Activated naive CD8-positive, alpha-beta T cell treated with anti-CD3 and anti-CD28 coated beads, Interleukin-2, amount 50 U/mL, for 24 hours (primary cell): ENCODE measurements at regions not wholly inside any gene's neighbourhood (a gene's known extent, or its start where the extent isn't known, plus 50 kb on each side); places are given as distances from the start of the nearest gene placed in this dataset.

ENCODE experiments used
- ATAC-seq: fragments of 150-1000 bp; cut with Tn5 transposase; one replicate; pipeline ENCODE4 v1.10.0; 2021
- DNase-seq: peaks from one replicate; pipeline ENCODE4 v3.0.0; 2021
- H3K27ac Mint-ChIP-seq: one replicate; pipeline ENCODE4 v1.8.0; 2021; ENCODE audit warnings: mild to moderate bottlenecking, mixed read lengths
- H3K27me3 Mint-ChIP-seq: one replicate; pipeline ENCODE4 v1.8.0; 2021; ENCODE audit warnings: mixed read lengths
- H3K36me3 Mint-ChIP-seq: one replicate; pipeline ENCODE4 v1.8.0; 2021; ENCODE audit warnings: low read depth, mixed read lengths
- H3K4me1 Mint-ChIP-seq: one replicate; pipeline ENCODE4 v1.8.0; 2021; ENCODE audit warnings: mixed read lengths
- H3K4me3 Mint-ChIP-seq: one replicate; pipeline ENCODE4 v1.8.0; 2021; ENCODE audit warnings: mild to moderate bottlenecking, moderate library complexity, mixed read lengths
- H3K9me3 Mint-ChIP-seq: one replicate; pipeline ENCODE4 v1.8.0; 2021; ENCODE audit warnings: mixed read lengths

DNA sequence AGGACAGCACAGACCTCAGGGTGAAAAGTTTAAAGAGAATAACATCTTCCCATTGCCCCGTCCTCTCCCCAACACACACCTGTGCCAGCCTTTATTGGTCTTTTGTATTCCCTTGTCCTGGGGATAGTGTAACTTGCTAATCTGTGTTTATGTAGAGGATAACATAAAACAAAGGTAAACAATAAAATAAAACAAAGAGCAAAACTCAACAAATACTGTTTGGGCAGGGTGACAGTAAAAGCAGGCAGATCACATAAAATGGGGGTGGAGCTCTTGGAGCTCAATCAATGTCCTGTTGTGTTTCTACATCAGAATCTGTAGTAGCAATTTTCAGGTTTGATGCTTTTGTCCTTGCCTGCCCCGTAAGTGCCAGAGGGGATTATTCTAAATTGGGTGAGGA is 1939.7 kb downstream of the TP53TG3F start:
- Mint-ChIP-seq H3K4me1 (no peaks in the 10 kb centered on the region), H3K4me3 (no peak overlapping the region), H3K27me3 (no peaks in the 10 kb centered on the region), H3K27ac (no peak overlapping the region), H3K9me3 (peaks cover 13% of the 10 kb centered on the region), H3K36me3 (no peaks in the 10 kb centered on the region)
- DNase-seq = no peak
- no peak for ATAC-seq

DNA sequence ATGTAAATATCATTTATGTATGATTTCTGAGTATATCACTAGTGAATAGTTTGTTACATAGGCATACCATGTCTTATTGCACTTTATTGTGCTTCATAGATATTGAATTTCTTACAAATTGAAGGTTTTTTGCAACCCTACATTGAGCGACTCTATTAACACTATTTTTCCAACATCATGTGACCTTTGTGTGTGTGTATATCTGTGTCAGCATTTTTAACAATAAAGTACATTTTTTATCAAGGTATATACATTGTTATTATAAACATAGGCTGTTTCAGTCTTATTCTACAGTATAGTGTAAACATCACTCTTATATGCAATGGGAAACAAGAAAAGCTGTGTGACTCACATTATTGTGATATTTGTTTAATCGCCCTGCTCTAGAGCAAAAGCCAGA is 1944.9 kb downstream of the TP53TG3F start:
- Mint-ChIP-seq H3K4me1 (no peaks in the 10 kb centered on the region), H3K36me3 (no peaks in the 10 kb centered on the region), H3K9me3 (peaks cover 30% of the 10 kb centered on the region), H3K4me3 (no peak overlapping the region), H3K27me3 (no peaks in the 10 kb centered on the region), H3K27ac (no peak overlapping the region)
- ATAC-seq (no peak), DNase-seq (no peak)

DNA sequence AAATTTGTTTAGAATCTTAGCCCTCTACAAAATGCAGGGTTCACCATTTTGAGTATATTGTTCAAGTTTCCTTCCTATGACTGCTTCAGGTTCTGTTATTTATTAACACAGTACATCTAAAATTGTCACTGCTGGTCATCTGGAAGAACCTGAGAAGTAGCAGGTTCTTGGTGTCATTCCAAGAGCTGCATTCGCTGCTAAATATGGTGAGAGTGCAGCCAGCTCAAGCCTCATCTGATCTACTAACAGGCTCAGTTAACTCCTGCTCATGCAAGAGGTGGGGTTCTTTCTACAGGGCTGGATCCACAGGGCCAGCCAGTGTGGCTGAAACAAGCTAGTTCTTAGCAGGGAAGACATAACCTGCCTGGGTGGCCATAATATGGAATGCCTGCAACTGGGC is 1946.1 kb downstream of the TP53TG3F start:
- Mint-ChIP-seq H3K36me3 (no peaks in the 10 kb centered on the region), H3K27me3 (no peaks in the 10 kb centered on the region), H3K27ac (no peak overlapping the region), H3K9me3 (peaks cover 29% of the 10 kb centered on the region), H3K4me1 (no peaks in the 10 kb centered on the region), H3K4me3 (no peak overlapping the region)
- no peak for DNase-seq
- no peak for ATAC-seq

DNA sequence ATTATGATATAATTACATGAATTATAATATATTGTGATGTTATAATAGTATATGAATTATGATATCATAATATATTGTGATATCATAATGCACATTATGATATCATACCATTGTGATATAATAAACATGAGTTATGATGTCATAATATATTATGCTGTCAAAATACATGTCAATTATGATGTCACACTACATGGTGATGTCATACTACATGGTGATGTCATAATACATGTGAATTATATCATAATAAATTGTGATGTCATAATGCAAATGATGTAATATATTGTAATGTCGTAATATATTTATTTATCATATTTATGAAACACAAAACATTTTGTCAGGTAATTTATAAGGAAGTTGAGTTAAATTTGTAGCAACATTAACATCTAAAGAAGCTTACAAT is 1950.1 kb downstream of the TP53TG3F start:
- Mint-ChIP-seq H3K36me3 (no peaks in the 10 kb centered on the region), H3K4me3 (no peak overlapping the region), H3K27ac (no peak overlapping the region), H3K4me1 (no peaks in the 10 kb centered on the region), H3K9me3 (peaks cover 24% of the 10 kb centered on the region), H3K27me3 (no peaks in the 10 kb centered on the region)
- no peak for ATAC-seq
- no peak for DNase-seq

DNA sequence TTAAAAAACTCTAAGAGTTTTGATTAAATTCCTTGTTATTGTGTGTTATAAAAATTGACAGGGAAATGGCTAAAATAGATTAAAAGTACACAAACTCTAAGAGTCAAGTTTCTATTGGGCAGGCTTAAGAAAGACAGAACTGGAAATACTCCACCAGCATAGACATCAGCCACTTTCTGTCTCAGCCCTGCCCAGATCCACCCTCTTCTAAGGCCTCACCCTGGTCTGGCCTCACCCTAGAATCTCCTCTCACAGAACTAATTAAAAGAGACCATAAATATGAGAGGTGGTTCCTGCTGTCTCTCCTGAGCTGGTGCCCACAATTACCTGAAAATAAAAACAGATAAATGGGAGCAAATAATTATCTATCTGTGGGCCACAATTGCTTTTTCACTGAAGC is 1951.0 kb downstream of the TP53TG3F start:
- H3K27me3 Mint-ChIP-seq = no peaks in the 10 kb centered on the region
- no peak overlapping the region for H3K27ac Mint-ChIP-seq
- H3K4me1 Mint-ChIP-seq = no peaks in the 10 kb centered on the region
- H3K9me3 Mint-ChIP-seq = peaks cover 24% of the 10 kb centered on the region
- DNase-seq (no peak), ATAC-seq (no peak)
- no peaks in the 10 kb centered on the region for H3K36me3 Mint-ChIP-seq
- H3K4me3 Mint-ChIP-seq = no peak overlapping the region

DNA sequence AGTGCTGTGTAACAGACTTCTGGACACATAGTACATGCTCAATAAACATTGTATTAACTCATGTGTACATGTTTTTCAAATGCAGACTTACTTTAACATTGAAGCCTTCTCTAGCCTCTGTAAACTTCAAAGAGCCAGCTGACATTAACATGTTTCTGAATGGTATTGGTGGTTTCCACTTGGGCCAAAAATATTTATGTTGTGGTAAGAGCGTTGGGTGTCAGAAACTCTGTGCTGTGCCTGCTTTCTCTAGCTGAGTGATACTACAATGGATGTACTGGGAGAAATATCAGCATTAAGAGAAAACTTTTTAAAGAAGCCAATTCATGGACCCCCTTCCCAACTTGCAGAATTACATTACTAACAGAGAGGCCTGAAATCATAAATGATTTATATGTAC is 1951.7 kb downstream of the TP53TG3F start:
- H3K4me3 Mint-ChIP-seq = no peak overlapping the region
- H3K27ac Mint-ChIP-seq = no peak overlapping the region
- no peak for ATAC-seq
- no peaks in the 10 kb centered on the region for H3K4me1 Mint-ChIP-seq
- no peaks in the 10 kb centered on the region for H3K36me3 Mint-ChIP-seq
- DNase-seq = no peak
- H3K27me3 Mint-ChIP-seq = no peaks in the 10 kb centered on the region
- H3K9me3 Mint-ChIP-seq = peaks cover 23% of the 10 kb centered on the region

DNA sequence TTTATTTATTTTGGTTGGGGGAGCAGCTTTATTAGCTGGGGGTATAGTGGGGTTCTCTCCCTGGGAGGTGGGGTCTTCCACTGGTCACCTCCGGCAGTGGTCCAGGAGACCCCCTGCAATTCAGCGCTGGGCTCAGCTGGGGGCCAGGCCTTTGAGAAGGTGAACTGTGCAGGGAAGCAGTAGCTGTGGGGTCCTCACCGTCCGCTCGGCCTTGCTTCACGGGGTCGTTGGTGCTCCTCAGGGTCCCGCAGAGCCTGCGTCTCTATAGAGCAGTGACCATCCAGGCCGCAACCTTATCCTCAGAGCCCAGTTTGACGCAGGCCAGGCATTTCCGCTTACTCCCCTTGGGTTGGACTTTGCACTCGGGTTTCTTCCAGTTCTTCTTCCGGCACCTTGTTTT is 1954.7 kb downstream of the TP53TG3F start:
- Mint-ChIP-seq H3K4me1 (no peaks in the 10 kb centered on the region), H3K9me3 (peaks cover 13% of the 10 kb centered on the region), H3K4me3 (no peak overlapping the region), H3K27me3 (no peaks in the 10 kb centered on the region), H3K27ac (no peak overlapping the region), H3K36me3 (no peaks in the 10 kb centered on the region)
- DNase-seq (no peak), ATAC-seq (no peak)

DNA sequence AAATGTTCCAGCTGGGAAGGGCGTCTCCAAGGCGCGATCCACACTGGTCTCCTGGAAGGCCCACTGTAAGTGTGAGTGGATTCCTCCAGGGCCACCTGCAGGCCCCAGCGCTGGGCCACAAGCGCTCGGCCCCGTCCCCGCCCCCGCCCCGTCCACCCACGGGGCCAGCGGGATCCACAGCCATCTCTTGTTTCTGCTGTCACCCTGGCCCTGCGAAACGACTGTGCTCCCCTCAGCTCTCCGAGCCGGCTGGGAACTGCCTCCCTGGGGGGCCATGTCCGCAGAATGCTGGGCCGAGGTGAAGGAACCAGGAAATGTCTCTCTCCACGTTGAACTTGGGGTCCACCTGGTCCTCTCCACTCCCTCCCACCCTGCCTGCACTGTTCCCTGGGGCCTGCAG is 1955.2 kb downstream of the TP53TG3F start:
- H3K27ac Mint-ChIP-seq = no peak overlapping the region
- H3K9me3 Mint-ChIP-seq = peaks cover 16% of the 10 kb centered on the region
- H3K27me3 Mint-ChIP-seq = no peaks in the 10 kb centered on the region
- no peaks in the 10 kb centered on the region for H3K36me3 Mint-ChIP-seq
- H3K4me3 Mint-ChIP-seq = no peak overlapping the region
- ATAC-seq (no peak), DNase-seq (no peak)
- H3K4me1 Mint-ChIP-seq = no peaks in the 10 kb centered on the region

DNA sequence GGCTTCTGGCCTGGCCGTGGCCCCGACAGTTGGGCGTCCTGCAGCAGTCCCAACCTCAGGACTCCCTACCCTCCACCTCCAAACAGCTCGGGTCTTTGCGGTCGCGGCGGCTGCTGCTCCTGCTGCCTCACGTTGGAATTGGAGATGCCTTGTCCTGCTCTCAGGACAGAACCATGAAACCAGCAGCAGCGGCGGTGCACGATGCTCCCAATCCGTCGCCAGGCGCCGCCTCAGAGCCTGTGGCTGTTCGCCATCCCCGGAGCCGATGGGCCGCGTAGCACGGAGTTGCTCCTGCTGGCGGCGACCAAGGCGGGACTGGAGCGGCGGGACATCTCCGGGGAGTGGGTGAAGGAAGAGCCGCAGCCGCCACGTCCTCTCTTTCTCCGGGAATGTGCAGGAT is 1965.9 kb downstream of the TP53TG3F start:
- peaks cover 26% of the 10 kb centered on the region for H3K9me3 Mint-ChIP-seq
- no peaks in the 10 kb centered on the region for H3K36me3 Mint-ChIP-seq
- no peak for DNase-seq
- H3K27ac Mint-ChIP-seq = no peak overlapping the region
- H3K4me3 Mint-ChIP-seq = no peak overlapping the region
- no peaks in the 10 kb centered on the region for H3K4me1 Mint-ChIP-seq
- H3K27me3 Mint-ChIP-seq = no peaks in the 10 kb centered on the region
- ATAC-seq = no peak

DNA sequence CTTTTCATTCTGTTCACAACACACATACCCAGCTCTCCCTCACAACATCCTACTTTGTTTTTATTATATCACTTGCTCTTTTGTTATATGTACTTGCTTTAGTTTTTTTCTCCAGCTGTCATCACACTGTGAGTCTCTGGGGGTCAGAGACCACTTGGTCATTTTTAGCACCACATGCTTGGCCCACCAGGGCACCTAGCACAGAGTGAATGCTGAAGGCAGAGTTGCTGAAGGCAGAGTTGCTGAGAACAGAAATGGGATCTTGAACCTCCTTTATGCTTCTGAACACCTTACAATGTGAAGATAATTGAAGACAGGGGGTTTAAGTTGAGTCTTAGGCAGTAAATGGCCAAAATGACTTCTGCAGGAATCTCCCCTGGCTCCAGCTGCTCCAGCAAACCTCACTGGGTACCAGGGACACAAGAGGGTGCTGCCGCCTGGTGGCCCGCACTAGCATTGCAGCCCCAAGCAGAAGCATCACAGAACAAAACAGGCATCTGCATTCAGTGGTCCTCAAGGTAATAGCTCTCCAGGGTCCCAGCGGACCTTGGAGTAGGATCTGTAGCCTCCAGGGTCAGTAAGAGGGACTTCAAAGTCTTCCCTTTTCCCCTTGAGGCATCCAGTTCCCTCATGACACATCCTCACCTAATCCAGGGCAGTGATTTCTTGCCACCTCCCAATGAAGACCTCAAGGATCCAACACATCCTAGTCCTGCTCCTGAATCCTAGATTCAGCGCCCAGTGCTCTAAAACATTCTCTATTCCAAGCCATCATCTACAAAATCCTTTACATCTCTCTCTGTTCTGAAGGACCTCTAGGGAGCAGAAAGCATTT is 1972.6 kb downstream of the TP53TG3F start:
- Mint-ChIP-seq H3K27me3 (no peaks in the 10 kb centered on the region), H3K4me3 (no peak overlapping the region), H3K4me1 (no peaks in the 10 kb centered on the region), H3K36me3 (no peaks in the 10 kb centered on the region), H3K27ac (no peak overlapping the region), H3K9me3 (peaks cover 16% of the 10 kb centered on the region)
- DNase-seq (peak; percentile 19), ATAC-seq (no peak)

DNA sequence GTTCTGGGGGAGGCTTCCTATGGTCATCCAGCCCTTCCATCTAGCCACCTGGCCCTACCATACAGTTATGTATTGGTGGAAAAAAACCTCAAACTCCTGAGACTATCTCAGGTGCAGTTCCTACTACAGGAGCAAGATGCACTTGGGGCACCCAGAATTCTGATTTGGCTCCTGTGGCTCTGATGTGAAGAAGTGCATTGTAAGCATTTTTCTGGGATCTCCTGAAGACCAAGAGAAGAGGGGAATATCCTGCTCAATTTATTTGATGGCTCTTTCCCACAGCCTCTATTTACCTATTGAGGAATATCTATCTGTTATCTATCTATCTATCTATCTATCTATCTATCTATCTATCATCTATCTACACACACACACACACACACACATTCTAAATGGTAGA is 1981.5 kb downstream of the TP53TG3F start:
- Mint-ChIP-seq H3K4me3 (no peak overlapping the region), H3K9me3 (peaks cover 35% of the 10 kb centered on the region), H3K27ac (no peak overlapping the region), H3K4me1 (no peaks in the 10 kb centered on the region), H3K27me3 (no peaks in the 10 kb centered on the region), H3K36me3 (no peaks in the 10 kb centered on the region)
- no peak for ATAC-seq
- no peak for DNase-seq

DNA sequence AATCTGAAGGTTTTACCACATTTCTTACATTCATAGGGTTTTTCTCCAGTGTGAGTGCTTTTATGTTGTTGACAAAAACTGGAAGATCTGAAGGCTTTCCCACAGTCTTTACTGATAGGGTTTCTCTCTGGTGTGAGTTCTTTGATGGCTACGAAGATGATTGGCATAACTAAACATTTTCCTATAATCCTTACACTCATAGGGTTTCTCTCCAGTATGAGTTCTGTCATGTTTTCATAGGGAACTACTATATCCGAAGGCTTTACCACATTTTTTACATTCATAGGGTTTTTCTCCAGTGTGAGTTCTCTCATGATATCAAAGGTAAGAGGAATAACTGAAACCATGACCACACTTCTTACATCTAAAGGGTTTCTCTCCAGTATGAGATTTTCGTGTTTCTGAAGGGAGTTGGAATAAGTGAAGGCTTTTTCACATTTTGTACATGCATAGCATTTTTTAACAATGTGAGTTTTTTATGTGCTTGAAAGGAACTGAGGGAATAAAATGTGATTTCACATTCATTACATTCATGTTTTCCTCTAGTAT is 1987.7 kb downstream of the TP53TG3F start:
- no peak overlapping the region for H3K27ac Mint-ChIP-seq
- H3K9me3 Mint-ChIP-seq = peaks cover 63% of the 10 kb centered on the region
- no peaks in the 10 kb centered on the region for H3K27me3 Mint-ChIP-seq
- ATAC-seq (no peak), DNase-seq (no peak)
- H3K4me1 Mint-ChIP-seq = no peaks in the 10 kb centered on the region
- H3K4me3 Mint-ChIP-seq = no peak overlapping the region
- H3K36me3 Mint-ChIP-seq = peaks cover 2% of the 10 kb centered on the region

DNA sequence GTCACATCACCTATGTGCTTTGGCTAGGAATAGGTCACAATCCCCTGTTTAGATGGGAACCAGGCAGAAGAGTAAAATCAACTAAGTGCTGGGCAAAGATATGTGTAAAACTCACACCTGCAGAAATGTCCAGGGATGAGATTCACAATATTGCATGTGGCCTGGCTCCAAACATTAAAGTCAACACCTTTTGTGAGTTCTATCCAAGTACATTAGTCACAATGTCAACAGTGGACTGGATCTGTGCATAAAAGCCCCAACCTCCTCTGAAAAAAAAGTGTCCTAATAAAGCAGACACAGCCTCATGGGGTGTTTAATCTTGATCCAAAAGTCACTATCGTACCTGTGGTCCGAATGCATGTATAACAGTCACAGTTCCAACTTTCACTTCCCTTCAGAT is 1990.3 kb downstream of the TP53TG3F start:
- Mint-ChIP-seq H3K4me3 (no peak overlapping the region), H3K27ac (no peak overlapping the region), H3K9me3 (peaks cover 48% of the 10 kb centered on the region), H3K36me3 (peaks cover 2% of the 10 kb centered on the region), H3K4me1 (no peaks in the 10 kb centered on the region), H3K27me3 (no peaks in the 10 kb centered on the region)
- ATAC-seq = no peak
- DNase-seq = no peak

DNA sequence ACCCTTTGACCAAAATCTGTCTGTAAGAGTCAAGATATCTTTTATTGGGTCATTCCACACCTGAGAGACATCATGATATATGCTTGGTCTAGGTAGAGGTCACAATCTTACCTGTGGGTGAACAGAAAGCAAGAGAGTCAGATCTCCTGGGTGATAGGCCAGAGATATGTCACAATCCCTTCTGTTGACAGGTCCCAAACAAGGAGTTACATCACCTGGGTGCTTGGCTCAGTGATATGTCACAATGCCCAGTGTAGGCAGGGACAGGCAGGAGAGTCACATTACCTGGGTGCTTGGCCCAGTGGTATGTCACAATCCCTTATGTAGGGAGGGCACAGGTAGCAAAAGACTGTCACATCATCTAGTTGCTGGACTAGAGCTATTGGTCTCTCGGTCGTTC is 1991.2 kb downstream of the TP53TG3F start:
- no peaks in the 10 kb centered on the region for H3K4me1 Mint-ChIP-seq
- H3K9me3 Mint-ChIP-seq = peaks cover 44% of the 10 kb centered on the region
- DNase-seq (no peak), ATAC-seq (no peak)
- no peaks in the 10 kb centered on the region for H3K27me3 Mint-ChIP-seq
- H3K36me3 Mint-ChIP-seq = peaks cover 2% of the 10 kb centered on the region
- H3K27ac Mint-ChIP-seq = no peak overlapping the region
- no peak overlapping the region for H3K4me3 Mint-ChIP-seq

DNA sequence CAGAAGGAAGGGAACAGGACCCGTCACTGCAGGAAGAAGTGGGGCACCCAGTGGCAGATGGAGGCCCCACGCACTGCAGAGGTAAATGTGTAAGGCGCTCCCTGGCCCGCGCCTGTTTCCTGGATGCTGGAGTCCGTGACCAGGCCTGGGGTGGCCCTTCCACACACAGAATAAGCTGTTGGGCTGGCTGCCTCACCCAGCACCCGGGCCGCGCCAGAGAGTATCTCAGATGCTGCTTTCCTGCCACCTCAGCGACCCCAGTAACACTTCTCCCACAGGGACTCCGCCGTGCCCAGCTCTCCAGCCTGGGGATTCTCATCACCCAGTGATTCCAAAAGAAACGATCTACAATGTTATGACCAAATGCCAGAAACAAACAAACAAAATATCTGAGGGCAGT is 1993.1 kb downstream of the TP53TG3F start:
- no peaks in the 10 kb centered on the region for H3K4me1 Mint-ChIP-seq
- ATAC-seq = no peak

More for the DNA sequence above, 1993.1 kb downstream of the TP53TG3F start:
- Mint-ChIP-seq H3K9me3 (peaks cover 40% of the 10 kb centered on the region), H3K27ac (no peak overlapping the region), H3K4me3 (no peak overlapping the region), H3K36me3 (peaks cover 2% of the 10 kb centered on the region), H3K27me3 (no peaks in the 10 kb centered on the region)
- DNase-seq = no peak
